T-helper 2 cell treated with Interferon-gamma antibody and Interleukin-4, amounts not matched to agents 5 μg/mL and 100 μg/mL, for 36 hours (primary cell): ENCODE measurements at regions not wholly inside any gene's neighbourhood (a gene's known extent, or its start where the extent isn't known, plus 50 kb on each side); places are given as distances from the start of the nearest gene placed in this dataset.

ENCODE experiments used
- DNase-seq: peaks from one replicate; pipeline ENCODE4 v3.0.0; 2021; ENCODE audit warnings: low spot score
- H3K27ac Mint-ChIP-seq: one replicate; pipeline ENCODE4 v1.8.0; 2021; ENCODE audit warnings: mild to moderate bottlenecking, mixed read lengths
- H3K27me3 Mint-ChIP-seq: one replicate; pipeline ENCODE4 v1.8.0; 2021; ENCODE audit warnings: low read depth, mixed read lengths
- H3K36me3 Mint-ChIP-seq: one replicate; pipeline ENCODE4 v1.8.0; 2021; ENCODE audit warnings: low read depth, mixed read lengths
- H3K4me1 Mint-ChIP-seq: one replicate; pipeline ENCODE4 v1.8.0; 2021; ENCODE audit warnings: low read depth, mixed read lengths
- H3K4me3 Mint-ChIP-seq: one replicate; pipeline ENCODE4 v1.8.0; 2022; ENCODE audit warnings: mild to moderate bottlenecking, moderate library complexity, mixed read lengths
- H3K9me3 Mint-ChIP-seq: one replicate; pipeline ENCODE4 v1.8.0; 2021; ENCODE audit warnings: mixed read lengths

- H3K36me3 Mint-ChIP-seq: no peaks in the 10 kb centered on the region
- no peak overlapping the region for H3K27ac Mint-ChIP-seq
- DNase-seq: no peak
- H3K4me1 Mint-ChIP-seq: no peaks in the 10 kb centered on the region
- H3K9me3 Mint-ChIP-seq: peaks cover 20% of the 10 kb centered on the region
- H3K4me3 Mint-ChIP-seq: no peak overlapping the region
- H3K27me3 Mint-ChIP-seq: no peaks in the 10 kb centered on the region
These were observed 1607.2 kb downstream of the GRIK2 start for GRCh38 chr6:103000688-103001087.

- Mint-ChIP-seq H3K27ac (no peak overlapping the region), H3K4me1 (no peaks in the 10 kb centered on the region), H3K27me3 (no peaks in the 10 kb centered on the region), H3K9me3 (peaks cover 7% of the 10 kb centered on the region), H3K4me3 (no peak overlapping the region), H3K36me3 (no peaks in the 10 kb centered on the region)
- no peak for DNase-seq
These were observed 1602.0 kb downstream of the GRIK2 start for GRCh38 chr6:102995491-102995890.

DNA sequence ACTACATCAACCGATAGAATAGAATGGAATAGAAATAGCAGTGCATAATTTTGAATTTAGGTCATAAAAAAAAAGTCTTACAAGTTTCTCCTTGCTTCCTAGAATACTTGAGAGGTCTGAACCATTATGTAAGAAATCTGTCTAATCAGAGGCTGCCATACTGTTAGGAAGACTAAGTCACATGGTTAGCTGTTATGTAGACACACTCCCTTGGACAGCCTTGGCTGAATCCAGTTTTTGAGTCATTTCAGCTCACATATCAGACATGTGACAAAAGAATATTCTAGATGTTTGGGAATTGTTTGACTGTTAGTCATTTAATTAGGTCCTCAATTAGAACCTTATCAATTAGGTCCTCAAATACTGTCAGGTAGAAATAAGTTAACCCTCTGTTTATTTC, 1601.4 kb downstream of the GRIK2 start:
- H3K36me3 Mint-ChIP-seq: no peaks in the 10 kb centered on the region
- no peak overlapping the region for H3K4me3 Mint-ChIP-seq
- no peaks in the 10 kb centered on the region for H3K27me3 Mint-ChIP-seq
- no peak for DNase-seq
- no peak overlapping the region for H3K27ac Mint-ChIP-seq
- peaks cover 4% of the 10 kb centered on the region for H3K9me3 Mint-ChIP-seq
- H3K4me1 Mint-ChIP-seq: no peaks in the 10 kb centered on the region

GRCh38 chr6:102986086-102986485, 1592.6 kb downstream of the GRIK2 start:
- Mint-ChIP-seq H3K27ac (no peak overlapping the region), H3K4me1 (no peaks in the 10 kb centered on the region), H3K36me3 (no peaks in the 10 kb centered on the region), H3K27me3 (no peaks in the 10 kb centered on the region), H3K4me3 (no peak overlapping the region), H3K9me3 (peaks cover 3% of the 10 kb centered on the region)
- DNase-seq: no peak

DNA sequence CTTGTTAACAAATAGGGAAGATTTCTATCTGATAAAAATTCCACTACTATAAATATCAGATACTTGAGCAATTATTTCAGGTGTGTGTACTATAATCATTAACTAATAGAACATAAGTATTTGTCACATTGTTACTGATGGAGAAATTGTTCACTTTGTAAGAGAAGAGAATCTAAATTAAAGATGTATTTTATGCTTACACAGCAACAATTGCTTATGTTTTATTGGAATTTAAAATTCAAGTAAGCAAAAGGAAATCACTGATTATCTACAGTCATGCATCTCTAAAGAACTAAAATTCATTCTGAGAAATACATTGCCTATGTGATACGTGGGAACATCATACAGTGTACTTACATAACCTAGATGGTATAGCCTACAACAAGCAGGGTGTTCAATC, 1590.8 kb downstream of the GRIK2 start:
- no peaks in the 10 kb centered on the region for H3K4me1 Mint-ChIP-seq
- no peaks in the 10 kb centered on the region for H3K27me3 Mint-ChIP-seq
- H3K27ac Mint-ChIP-seq: no peak overlapping the region
- no peaks in the 10 kb centered on the region for H3K36me3 Mint-ChIP-seq
- peaks cover 3% of the 10 kb centered on the region for H3K9me3 Mint-ChIP-seq
- no peak for DNase-seq
- H3K4me3 Mint-ChIP-seq: no peak overlapping the region

GRCh38 chr6:102981490-102982015, 1588.0 kb downstream of the GRIK2 start:
- Mint-ChIP-seq H3K36me3 (no peaks in the 10 kb centered on the region), H3K4me3 (no peak overlapping the region), H3K27me3 (no peaks in the 10 kb centered on the region)

GRCh38 chr6:102980951-102981350, 1587.4 kb downstream of the GRIK2 start:
- Mint-ChIP-seq H3K4me3 (no peak overlapping the region), H3K4me1 (no peaks in the 10 kb centered on the region), H3K27ac (no peak overlapping the region), H3K36me3 (no peaks in the 10 kb centered on the region), H3K27me3 (no peaks in the 10 kb centered on the region), H3K9me3 (peaks cover 3% of the 10 kb centered on the region)
- no peak for DNase-seq

More at GRCh38 chr6:102981490-102982015, 1588.0 kb downstream of the GRIK2 start:
- H3K27ac Mint-ChIP-seq: no peak overlapping the region
- DNase-seq: no peak
- H3K4me1 Mint-ChIP-seq: no peaks in the 10 kb centered on the region
- peaks cover 3% of the 10 kb centered on the region for H3K9me3 Mint-ChIP-seq

DNA sequence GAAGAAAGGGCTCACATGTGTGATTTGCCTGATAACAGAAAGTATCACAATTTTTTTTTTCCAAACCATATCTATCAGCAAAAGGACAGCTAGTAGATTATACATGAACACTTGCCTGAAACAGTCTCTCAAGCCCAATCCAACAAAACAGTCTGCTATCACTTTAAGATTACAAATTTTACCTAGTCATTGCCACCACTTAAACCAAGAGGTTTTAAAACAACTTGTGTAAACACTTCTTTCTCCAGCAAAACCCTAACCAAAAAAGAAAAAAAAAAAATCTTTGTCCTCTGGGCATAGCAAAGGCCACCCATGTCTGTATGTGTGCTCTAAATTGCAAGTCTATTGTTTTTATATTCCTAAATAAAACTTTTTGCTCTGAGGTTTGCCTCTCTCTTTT, 1568.4 kb downstream of the GRIK2 start:
- Mint-ChIP-seq H3K4me3 (no peak overlapping the region), H3K27me3 (no peaks in the 10 kb centered on the region), H3K4me1 (no peaks in the 10 kb centered on the region), H3K27ac (no peak overlapping the region), H3K9me3 (peaks cover 2% of the 10 kb centered on the region), H3K36me3 (no peaks in the 10 kb centered on the region)
- no peak for DNase-seq

DNA sequence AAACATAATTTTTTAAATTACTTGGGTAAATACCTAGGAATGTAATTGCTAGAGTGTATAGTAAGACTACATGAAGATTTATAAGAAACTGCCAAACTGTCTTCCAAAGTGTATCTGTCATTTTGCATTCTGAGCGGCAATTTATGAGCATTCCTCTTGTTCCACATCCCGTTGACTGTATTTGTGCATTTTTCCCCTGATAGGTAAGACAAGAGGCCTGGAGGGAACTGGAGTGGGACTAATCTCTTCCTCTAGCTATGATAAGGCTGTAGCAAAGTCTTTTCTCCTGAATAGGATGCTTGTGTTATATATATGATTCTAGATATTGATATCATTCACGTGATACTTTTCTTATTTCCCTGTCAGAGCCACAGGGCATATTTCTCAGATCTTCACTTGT, 1557.5 kb downstream of the GRIK2 start:
- H3K4me1 Mint-ChIP-seq: no peaks in the 10 kb centered on the region
- no peak for DNase-seq
- no peaks in the 10 kb centered on the region for H3K9me3 Mint-ChIP-seq
- H3K27me3 Mint-ChIP-seq: no peaks in the 10 kb centered on the region
- no peak overlapping the region for H3K4me3 Mint-ChIP-seq
- H3K36me3 Mint-ChIP-seq: no peaks in the 10 kb centered on the region
- no peak overlapping the region for H3K27ac Mint-ChIP-seq

DNA sequence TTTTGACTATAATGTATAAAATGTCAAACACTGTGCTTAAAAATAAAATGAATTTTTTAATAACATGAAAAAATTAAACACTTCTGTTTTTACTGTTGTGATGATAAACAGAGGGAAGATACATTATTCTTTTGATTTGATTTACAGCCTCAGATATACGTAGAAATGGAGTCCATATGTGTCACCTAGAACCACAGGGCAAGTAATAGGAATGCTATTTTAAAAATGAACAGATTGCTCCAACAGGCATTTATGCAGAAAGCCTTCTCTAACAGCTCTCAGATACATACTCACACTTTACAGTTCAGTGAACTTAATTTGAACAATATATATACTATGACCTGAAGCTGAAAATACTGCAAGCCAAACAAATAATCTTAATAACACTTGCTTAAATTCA, 1551.0 kb downstream of the GRIK2 start:
- H3K4me1 Mint-ChIP-seq: no peaks in the 10 kb centered on the region
- peaks cover 3% of the 10 kb centered on the region for H3K9me3 Mint-ChIP-seq
- H3K27ac Mint-ChIP-seq: no peak overlapping the region
- no peak for DNase-seq
- H3K27me3 Mint-ChIP-seq: no peaks in the 10 kb centered on the region
- no peaks in the 10 kb centered on the region for H3K36me3 Mint-ChIP-seq
- H3K4me3 Mint-ChIP-seq: no peak overlapping the region

DNA sequence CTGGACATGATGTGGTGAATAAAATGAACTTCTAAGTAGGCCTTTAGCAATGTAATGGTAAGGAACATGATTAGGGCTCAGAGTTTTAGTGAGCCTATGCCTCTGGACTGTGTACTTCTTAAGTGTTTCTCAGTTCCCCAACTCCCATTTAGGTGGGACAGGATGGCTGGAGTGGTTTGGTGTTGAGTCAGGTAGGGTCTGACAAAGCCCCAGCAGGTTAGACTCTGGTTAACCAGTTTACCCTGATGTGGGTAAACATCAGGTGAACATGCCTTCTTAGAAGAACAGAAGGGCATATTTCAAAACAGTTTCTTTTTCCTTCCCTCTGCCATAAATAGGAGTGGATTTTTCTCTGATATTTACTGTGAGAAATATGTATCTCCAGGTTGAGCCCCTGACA, 1548.7 kb downstream of the GRIK2 start:
- H3K4me3 Mint-ChIP-seq: no peak overlapping the region
- H3K36me3 Mint-ChIP-seq: no peaks in the 10 kb centered on the region
- H3K27ac Mint-ChIP-seq: no peak overlapping the region
- H3K4me1 Mint-ChIP-seq: no peaks in the 10 kb centered on the region
- DNase-seq: no peak
- peaks cover 3% of the 10 kb centered on the region for H3K9me3 Mint-ChIP-seq
- no peaks in the 10 kb centered on the region for H3K27me3 Mint-ChIP-seq

DNA sequence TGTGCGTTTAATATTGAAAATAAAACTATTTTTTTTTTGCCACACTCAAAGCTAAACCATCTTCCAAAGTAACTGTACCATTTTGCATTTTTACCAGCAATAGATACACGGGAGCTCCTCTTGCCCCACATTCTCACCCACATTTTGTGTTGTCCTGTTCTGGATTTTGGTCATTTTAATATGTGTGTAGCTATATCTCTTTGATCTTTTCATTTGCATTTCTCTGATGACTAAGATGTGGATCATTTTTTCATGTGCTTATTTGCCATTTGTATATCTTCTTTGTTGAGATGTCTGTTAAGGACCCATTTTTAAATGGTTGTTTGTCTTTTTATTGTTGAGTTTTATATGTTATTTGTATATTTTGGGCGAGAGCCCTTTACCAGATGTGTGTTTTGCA, 1543.5 kb downstream of the GRIK2 start:
- no peak overlapping the region for H3K27ac Mint-ChIP-seq
- DNase-seq: no peak
- H3K4me1 Mint-ChIP-seq: no peaks in the 10 kb centered on the region
- H3K27me3 Mint-ChIP-seq: no peaks in the 10 kb centered on the region
- no peaks in the 10 kb centered on the region for H3K36me3 Mint-ChIP-seq
- no peaks in the 10 kb centered on the region for H3K9me3 Mint-ChIP-seq
- H3K4me3 Mint-ChIP-seq: no peak overlapping the region

DNA sequence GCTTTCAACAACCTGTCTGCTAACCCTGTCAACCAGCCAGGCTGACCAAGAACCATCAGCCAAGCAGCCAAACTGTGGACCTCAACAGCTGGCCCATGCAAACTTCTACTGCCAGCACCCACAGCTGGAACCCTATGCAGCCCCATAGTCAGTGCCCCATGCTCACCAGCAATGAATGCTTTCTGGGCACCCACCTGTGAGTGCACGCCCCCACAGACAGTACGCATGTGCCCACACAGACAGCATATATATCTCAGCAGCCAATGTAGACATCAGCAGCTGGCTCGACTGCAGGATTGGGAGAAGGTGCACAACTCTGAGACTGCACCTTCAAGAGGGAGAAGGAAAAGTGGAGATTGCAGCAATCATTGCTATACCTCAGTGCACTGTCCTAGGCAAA, 1534.6 kb downstream of the GRIK2 start:
- no peaks in the 10 kb centered on the region for H3K4me1 Mint-ChIP-seq
- no peaks in the 10 kb centered on the region for H3K27me3 Mint-ChIP-seq
- no peaks in the 10 kb centered on the region for H3K36me3 Mint-ChIP-seq
- H3K4me3 Mint-ChIP-seq: no peak overlapping the region
- no peaks in the 10 kb centered on the region for H3K9me3 Mint-ChIP-seq
- no peak for DNase-seq
- no peak overlapping the region for H3K27ac Mint-ChIP-seq

- Mint-ChIP-seq H3K9me3 (peaks cover 20% of the 10 kb centered on the region), H3K4me3 (no peak overlapping the region), H3K27me3 (no peaks in the 10 kb centered on the region), H3K27ac (no peak overlapping the region), H3K4me1 (no peaks in the 10 kb centered on the region), H3K36me3 (no peaks in the 10 kb centered on the region)
- no peak for DNase-seq
These were observed 1524.7 kb downstream of the GRIK2 start for GRCh38 chr6:102918161-102918560.

DNA sequence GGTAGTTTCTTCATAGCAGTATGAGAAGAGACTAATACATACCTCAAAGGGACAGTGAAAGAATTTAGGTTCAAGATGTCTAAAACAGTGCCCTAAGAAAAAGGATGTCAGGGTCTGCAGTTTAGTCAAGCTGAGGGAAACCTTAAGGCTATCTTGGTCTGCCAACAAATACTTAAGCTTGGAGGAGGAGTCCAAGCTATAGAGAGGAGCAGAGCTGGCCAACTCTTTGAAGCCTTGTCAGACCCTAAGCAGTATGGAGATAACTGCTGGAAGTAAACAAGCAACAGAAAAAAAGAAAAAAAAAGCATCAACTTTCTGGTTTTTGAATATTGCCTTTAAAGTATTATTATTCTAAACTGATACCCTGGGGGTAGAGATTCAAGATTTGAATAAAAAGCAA, 1518.1 kb downstream of the GRIK2 start:
- H3K4me1 Mint-ChIP-seq: no peaks in the 10 kb centered on the region
- no peak overlapping the region for H3K27ac Mint-ChIP-seq
- H3K27me3 Mint-ChIP-seq: no peaks in the 10 kb centered on the region
- DNase-seq: no peak
- H3K9me3 Mint-ChIP-seq: peaks cover 7% of the 10 kb centered on the region
- H3K4me3 Mint-ChIP-seq: no peak overlapping the region
- no peaks in the 10 kb centered on the region for H3K36me3 Mint-ChIP-seq
